HG02981 (cell line): ENCODE measurements at regions not wholly inside any gene's neighbourhood (a gene's known extent, or its start where the extent isn't known, plus 50 kb on each side); places are given as distances from the start of the nearest gene placed in this dataset.
"Not testable (repeated sequence)": the region's sequence is repeated elsewhere in the genome, so short reads cannot be mapped to it uniquely, and the experiment has no call there.

ENCODE experiments used
- ATAC-seq: cut with Tn5 transposase; IDR thresholded peaks from one replicate; pipeline ENCODE4 v1.9.1; 2021; ENCODE audit warnings: mild to moderate bottlenecking, moderate library complexity; ENCODE audit not compliant: unreplicated experiment

DNA sequence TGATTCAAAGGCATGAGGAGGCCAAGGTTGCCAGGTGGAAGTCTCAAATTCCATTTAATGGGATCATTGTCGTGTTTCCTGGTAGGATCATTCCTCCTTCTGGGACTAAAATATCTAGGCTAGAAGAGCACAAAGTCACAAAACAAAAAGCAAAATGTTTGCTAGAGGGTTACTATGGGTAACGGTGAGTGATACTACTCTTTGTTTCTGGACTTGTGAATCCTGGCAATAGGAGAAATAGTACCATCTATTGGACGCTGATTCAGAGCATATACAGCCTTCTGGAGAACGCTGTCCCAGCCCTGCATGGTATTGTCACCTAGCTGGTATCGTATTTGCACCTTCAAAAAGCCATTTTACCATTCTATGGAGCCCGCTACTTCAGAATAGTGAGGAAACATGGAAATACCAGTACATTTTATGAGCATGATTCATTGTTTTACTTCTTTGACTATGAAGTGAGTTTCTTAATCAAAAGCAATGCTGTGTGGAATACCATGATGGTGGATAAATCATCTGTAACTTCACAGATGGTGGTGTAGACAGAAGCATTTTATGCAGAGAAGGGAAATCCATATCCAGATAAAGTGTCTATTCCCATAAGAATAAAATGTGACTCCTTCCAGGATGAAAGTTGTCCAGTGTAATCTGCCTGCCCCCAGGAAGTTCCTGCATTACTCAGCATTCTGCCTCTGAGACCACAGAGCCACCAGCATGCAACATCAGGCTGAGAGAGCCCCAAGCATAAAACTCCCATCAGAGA is 361.0 kb downstream of the ETV1 start:
- no peak for ATAC-seq

DNA sequence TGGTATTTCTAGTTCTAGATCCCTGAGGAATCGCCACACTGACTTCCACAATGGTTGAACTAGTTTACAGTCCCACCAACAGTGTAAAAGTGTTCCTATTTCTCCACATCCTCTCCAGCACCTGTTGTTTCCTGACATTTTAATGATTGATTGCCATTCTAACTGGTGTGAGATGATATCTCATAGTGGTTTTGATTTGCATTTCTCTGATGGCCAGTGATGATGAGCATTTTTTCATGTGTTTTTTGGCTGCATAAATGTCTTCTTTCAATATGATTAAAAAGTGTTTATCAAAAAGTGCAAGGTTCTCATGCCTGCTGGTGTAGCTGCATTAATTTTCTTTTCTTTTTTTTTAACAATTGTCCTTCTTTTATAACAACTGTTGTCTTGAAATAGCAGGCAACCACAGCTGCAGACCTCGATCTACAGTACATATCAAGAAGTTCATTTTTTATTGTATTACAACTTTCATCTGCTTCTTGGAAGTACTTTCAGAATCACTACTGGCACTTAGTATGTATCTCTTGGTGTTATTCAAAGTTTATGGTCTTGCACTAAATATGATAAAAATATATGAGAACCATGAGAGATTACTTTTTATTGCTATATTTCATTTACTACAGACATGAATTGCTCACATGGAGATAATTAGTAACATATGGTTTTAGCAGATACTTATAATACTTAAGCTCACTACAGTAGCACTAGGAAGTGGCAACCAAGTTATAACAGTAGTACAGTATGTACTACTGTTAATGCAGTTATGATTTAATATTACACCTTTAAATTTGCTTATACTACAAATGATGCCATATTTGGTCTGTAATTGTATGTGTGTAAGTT is 358.0 kb downstream of the ETV1 start:
- ATAC-seq = not testable (repeated sequence)

DNA sequence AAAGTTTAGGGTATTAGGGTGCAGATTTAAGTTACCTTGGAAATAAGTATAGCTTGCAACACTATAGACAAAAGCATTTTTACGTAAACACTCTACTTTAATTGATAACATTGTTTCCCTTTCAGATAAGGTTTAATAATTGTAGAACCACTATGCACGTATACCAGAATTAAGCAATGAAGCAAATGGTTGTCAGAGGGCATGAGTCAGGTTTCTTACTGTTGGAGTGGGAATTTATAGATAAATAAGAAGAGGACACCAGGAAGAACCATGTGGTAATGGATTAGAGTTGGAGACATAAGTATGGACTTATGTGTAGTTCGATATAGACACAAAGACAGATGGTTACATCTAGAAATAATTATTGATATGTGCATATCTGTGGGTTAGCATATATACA is 355.6 kb downstream of the ETV1 start:
- ATAC-seq = no peak

GRCh38 chr7:13639396-13639795 is 350.1 kb downstream of the ETV1 start:
- no peak for ATAC-seq

GRCh38 chr7:13641714-13642113 is 347.8 kb downstream of the ETV1 start:
- no peak for ATAC-seq

- no peak for ATAC-seq
These were observed 338.3 kb downstream of the ETV1 start for GRCh38 chr7:13651167-13651566.

DNA sequence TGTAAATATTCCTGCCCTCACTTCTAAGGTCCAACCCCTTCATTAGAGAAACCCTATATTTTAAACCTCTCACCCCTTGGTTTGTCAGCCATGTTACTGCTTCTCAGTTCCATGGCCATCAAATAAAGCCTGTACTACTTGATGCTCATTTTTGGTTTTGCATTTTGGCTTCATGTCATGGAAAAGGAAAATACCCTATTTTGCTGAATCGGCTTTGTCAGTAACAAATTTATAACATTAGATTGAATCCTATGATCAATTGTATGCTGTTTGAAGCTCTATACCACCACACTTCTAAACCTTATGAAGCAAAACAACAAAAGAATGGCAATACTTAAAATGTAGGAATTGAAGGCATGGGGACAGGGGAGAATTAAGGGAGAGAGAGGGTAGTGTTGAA is 333.1 kb downstream of the ETV1 start:
- no peak for ATAC-seq

DNA sequence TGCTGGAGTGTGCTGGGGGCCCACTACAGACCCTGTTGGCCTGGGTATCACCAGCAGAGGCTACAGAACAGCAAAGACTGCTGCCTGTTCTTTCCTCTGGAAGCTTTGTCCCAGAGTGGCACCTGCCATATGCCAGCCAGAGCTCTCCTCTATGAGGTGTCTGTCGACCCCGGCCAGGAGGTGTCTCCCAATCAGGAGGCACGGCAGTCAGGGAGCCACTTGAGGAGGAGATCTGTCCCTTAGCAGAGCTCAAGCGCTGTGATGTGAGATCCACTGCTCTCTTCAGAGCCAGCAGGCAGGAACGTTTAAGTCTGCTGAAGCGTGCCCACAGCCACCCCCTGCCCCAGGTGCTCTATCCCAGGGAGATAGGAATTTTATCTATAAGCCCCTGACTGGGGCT is 316.2 kb downstream of the ETV1 start:
- no peak for ATAC-seq

GRCh38 chr7:13682626-13683025 is 306.8 kb downstream of the ETV1 start:
- ATAC-seq = no peak

- no peak for ATAC-seq
These were observed 302.0 kb downstream of the ETV1 start for GRCh38 chr7:13687500-13687899.

GRCh38 chr7:13692548-13692947 is 296.9 kb downstream of the ETV1 start:
- no peak for ATAC-seq

DNA sequence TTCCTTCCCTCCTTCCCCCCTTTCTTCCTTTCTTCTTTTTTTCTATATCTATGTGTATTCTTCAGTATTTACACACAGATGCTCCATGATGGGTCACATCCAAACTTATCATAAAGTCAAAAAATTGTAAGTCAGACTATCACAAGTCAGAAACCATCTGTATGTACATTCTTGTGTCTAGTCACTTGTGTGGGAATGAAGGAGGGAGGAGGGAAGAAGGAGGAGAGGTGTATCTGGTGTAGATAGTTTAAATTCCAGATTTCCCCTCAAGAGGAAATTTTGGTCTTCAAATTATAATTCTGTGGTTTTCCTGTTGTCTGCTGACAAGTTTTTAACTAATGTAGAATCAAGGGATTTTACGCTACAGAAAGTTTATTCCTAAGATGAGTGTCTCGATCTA is 287.2 kb downstream of the ETV1 start:
- ATAC-seq = no peak

- no peak for ATAC-seq
These were observed 280.8 kb downstream of the ETV1 start for GRCh38 chr7:13708670-13709069.

GRCh38 chr7:13713092-13713491 is 276.4 kb downstream of the ETV1 start:
- ATAC-seq = no peak

- no peak for ATAC-seq
These were observed 273.9 kb downstream of the ETV1 start for GRCh38 chr7:13715534-13715933.

GRCh38 chr7:13717031-13717430 is 272.4 kb downstream of the ETV1 start:
- ATAC-seq = no peak

DNA sequence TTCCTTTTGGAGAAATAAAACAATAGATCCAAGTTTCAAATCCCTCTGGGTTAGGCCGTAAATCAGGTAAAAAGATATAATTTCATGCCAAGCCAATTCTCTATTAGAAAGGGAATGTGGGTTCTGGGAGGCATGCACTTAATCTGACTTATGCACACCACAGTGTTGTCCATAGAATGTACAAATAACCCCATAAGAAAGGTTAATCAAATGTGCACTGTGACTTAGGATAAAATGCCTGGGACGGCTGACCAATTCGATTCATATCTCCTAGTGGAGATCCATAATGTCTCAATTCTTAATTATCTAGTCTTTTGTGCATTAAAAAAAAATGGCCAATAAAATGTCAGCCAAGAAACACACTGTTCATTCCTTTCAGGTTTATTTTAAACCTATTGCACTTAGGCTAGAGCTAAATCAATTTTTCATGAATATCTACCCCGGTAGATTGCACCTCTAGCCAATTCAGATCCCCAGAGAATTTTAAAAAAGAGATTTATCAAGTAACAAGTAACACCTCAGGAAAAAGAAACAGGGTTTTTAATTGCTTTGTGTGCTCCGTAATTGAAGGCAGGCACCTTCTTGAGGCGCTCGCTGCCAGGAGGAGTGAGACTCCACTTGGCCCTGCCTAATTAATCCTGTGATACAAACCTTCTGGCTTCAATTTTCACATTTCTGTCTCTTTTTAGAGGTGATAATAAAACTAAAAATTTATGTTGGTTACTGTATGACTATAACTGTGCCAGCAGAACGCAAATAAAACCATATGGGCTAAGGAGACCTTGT is 265.1 kb downstream of the ETV1 start:
- ATAC-seq = no peak

GRCh38 chr7:13724977-13725566 is 264.4 kb downstream of the ETV1 start:
- no peak for ATAC-seq

GRCh38 chr7:13725591-13725990 is 263.9 kb downstream of the ETV1 start:
- ATAC-seq = no peak

DNA sequence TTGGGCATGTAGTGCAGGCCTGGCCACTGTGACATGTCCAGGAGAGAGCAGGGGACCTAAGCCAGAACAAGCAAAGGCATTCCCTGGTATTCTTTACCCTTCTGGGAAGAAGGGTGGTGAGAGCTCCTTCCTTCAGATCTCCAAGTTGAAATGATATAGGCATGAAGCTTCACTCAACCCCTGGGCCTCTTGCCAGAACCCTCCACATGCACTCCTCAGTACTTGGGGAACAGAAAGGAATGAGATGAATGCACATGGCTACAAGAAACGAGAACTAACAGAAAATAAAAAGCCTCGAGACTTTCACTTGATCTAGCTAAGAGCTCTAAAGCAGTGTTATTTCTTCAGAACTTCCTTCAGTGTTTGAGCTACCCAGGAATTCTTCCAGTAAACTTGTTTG is 262.2 kb downstream of the ETV1 start:
- ATAC-seq = no peak

DNA sequence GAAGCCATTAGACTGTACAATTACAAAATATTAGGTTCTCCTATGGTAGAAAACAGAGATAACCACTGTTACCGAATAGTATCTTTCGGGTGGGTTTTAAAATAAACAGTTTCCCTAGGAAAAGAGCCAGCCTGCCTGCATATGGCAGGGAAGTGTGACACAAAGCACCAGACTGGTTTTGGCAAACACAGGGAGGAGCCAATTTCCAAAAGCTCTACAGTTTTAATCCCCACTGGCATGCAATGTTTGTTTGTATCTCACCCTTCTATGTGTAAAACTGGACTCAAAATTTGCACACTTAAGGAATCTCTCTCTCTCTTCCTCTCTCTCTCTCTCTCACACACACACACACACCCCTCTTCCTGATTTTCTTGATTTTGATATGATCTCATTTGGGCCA is 261.7 kb downstream of the ETV1 start:
- ATAC-seq = no peak
